ENCODE measurements at regions not wholly inside any gene's neighbourhood (a gene's known extent, or its start where the extent isn't known, plus 50 kb on each side); places are given as distances from the start of the nearest gene placed in this dataset.

DNA sequence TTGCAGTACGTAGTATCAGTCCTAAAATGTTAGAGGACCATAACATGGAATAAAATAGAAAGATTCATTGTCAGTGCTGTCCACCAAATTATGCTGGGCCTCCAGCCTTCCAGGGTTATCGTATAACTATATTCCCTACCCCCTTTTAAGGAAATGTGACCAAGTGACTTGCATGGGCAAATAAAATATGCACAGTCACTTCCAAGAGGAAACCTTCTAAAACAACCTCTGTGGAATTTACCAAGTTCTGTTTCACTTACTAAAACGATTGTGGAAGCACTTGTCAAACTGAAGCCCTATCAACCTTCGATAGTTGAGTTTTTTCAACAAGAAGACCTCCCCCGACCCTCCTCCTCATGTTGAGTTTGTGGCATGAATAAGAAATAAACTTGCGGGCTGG, 345.4 kb upstream of the C16orf82 start:
- TF ChIP-seq, protein P1, sequence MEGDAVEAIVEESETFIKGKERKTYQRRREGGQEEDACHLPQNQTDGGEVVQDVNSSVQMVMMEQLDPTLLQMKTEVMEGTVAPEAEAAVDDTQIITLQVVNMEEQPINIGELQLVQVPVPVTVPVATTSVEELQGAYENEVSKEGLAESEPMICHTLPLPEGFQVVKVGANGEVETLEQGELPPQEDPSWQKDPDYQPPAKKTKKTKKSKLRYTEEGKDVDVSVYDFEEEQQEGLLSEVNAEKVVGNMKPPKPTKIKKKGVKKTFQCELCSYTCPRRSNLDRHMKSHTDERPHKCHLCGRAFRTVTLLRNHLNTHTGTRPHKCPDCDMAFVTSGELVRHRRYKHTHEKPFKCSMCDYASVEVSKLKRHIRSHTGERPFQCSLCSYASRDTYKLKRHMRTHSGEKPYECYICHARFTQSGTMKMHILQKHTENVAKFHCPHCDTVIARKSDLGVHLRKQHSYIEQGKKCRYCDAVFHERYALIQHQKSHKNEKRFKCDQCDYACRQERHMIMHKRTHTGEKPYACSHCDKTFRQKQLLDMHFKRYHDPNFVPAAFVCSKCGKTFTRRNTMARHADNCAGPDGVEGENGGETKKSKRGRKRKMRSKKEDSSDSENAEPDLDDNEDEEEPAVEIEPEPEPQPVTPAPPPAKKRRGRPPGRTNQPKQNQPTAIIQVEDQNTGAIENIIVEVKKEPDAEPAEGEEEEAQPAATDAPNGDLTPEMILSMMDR (optimal IDR thresholded peaks at IDR 0.05 in 1 of 3, IDR thresholded peaks at IDR 0.05 in 1 of 3, conservative IDR thresholded peaks at IDR 0.05 in 1 of 3; ENCODE audit: extremely low read depth in 1 of 3, insufficient read depth in 2 of 3, low read length in 3 of 3), result no peak
- no peak for TF ChIP-seq EZH2 (IDR thresholded peaks at IDR 0.05; ENCODE audit: low read length)
